ENCODE measurements at regions not wholly inside any gene's neighbourhood (a gene's known extent, or its start where the extent isn't known, plus 50 kb on each side); places are given as distances from the start of the nearest gene placed in this dataset.

DNA sequence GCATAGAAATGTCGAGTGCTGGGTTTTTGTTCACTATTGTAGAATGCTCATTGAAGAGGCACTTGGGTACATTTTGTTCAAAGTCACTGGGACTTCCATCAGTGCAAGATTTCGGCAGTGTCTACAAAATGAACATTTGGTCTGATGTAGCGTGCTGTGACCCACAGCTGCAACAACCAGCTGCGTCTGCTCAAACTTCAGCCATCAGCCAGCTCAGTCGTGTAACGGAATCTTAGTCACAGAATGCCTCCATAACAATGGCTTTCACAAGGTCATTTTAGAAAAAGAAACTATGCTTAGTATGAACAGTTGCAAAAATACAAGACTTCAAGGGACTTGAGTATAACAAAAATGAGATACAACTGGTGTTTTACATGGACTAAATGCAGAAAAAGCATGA is 828.1 kb upstream of the GRAMD2B start:
- TF ChIP-seq POLR2AphosphoS5 (IDR thresholded peaks at IDR 0.05; ENCODE audit: low read depth, low read length) (no peak), TAF1 (IDR thresholded peaks at IDR 0.05; ENCODE audit: borderline replicate concordance, low read depth, low read length) (no peak), POLR2A (IDR thresholded peaks at IDR 0.05; ENCODE audit: low read depth, low read length) (no peak)

Data from GM12892 (cell line).